K562 (cell line): ENCODE measurements at regions not wholly inside any gene's neighbourhood (a gene's known extent, or its start where the extent isn't known, plus 50 kb on each side); places are given as distances from the start of the nearest gene placed in this dataset.

ENCODE experiments used
- AFF1 ChIP-seq, 2 experiments: fragments of 450-650 bp; IDR thresholded peaks; 2 replicates each; pipeline ENCODE4 v1.6.1; 2018; ENCODE audit warnings: mild to moderate bottlenecking in 2 of 2, low read depth in 1 of 2; ENCODE audit not compliant: partially characterized antibody in 2 of 2
- CREBBP ChIP-seq: IDR thresholded peaks from one replicate; pipeline ENCODE4 v1.6.1; 2012; ENCODE audit warnings: low read depth, mild to moderate bottlenecking, control low read depth, inconsistent platforms, low read length
- E2F3 ChIP-seq: fragments of 250-450 bp; sonication (Bioruptor Pico); IDR thresholded peaks from 2 replicates; pipeline ENCODE4 v1.4.0; 2020; ENCODE audit warnings: mild to moderate bottlenecking
- KLF10 ChIP-seq: fragments of 250-450 bp; sonication (Bioruptor Pico); IDR thresholded peaks from 2 replicates; pipeline ENCODE4 v1.6.1; 2021; ENCODE audit warnings: matching md5 sums
- PRDM10 ChIP-seq: fragments of 450-650 bp; IDR thresholded peaks from 2 replicates; pipeline ENCODE4 v1.6.1; 2018; ENCODE audit not compliant: partially characterized antibody
- RAD21 ChIP-seq, 2 experiments: fragments of 250-450 bp in 1 of 2; fragments of 450-650 bp in 1 of 2; sonication (Bioruptor Pico) in 1 of 2; formaldehyde crosslinking in 1 of 2; IDR thresholded peaks in 1 of 2; conservative IDR thresholded peaks in 1 of 2; 2 replicates each; pipeline versions ENCODE4 v1.4.0 to v1.8.0; 2020 to 2022; ENCODE audit warnings: mild to moderate bottlenecking in 2 of 2, moderate library complexity in 1 of 2
- RREB1 ChIP-seq: fragments of 250-450 bp; sonication (Bioruptor Pico); IDR thresholded peaks from 2 replicates; pipeline ENCODE4 v1.4.0; 2020
- TFAM ChIP-seq: fragments of 250-450 bp; sonication (Bioruptor Pico); conservative IDR thresholded peaks from 2 replicates; pipeline ENCODE4 v1.5.0; 2021; ENCODE audit warnings: mild to moderate bottlenecking, moderate library complexity
- XRCC4 ChIP-seq: IDR thresholded peaks from one replicate; pipeline ENCODE4 v1.6.1; 2011; ENCODE audit not compliant: insufficient read depth, insufficient read length; ENCODE audit errors: extremely low read depth
- ZNF121 ChIP-seq: sonication (generic); formaldehyde crosslinking; conservative IDR thresholded peaks from 2 replicates; pipeline ENCODE4 v1.8.0; 2022; ENCODE audit warnings: missing genetic modification reagents
- TF ChIP-seq, protein P1 (sequence below): IDR thresholded peaks from 2 replicates; pipeline ENCODE4 v1.6.1; 2016; ENCODE audit warnings: missing genetic modification characterization, missing compliant biosample characterization

DNA sequence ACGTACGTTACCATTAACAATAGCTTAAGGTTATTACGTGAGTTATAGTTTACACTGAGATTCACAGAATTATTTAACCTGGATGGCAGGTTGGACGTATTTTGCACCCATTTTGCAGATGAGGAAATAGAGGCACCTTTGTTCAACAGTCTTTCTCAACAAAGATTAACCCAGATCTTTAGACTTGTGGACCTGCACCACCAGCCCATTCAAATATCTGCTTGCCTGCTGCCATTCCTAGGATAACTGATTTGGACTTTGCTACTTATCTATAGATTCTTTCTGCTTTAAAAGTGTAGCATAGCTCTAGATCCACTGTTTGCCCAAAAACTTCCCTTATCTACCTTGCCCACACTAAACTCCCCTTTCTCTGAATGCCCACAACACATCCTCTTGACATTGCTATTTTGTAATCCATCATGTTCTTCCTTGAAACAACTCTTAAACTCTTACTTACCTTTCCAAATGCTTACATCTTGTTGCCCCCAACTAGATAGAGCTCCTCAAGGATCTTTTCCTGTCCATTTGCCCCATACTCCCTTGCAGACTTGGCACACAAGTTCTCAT, 56.4 kb upstream of the TNFAIP3 start (continued):
- TF ChIP-seq AFF1 (IDR thresholded peaks at IDR 0.05; ENCODE audit: low read depth in 1 of 2, partially characterized antibody in 2 of 2) (no peak), KLF10 (no peak), PRDM10 (no peak), ZNF121 (0 out of 2 replicates have a peak, but pooled peaks have one; percentile 7), CREBBP (no peak), RAD21 (CRISPR knock-in tag; conservative IDR thresholded peaks at IDR 0.05 in 1 of 2, IDR thresholded peaks at IDR 0.05 in 1 of 2) (0 out of 4 replicates have a peak, but pooled peaks of 1 of the 2 experiments have one; percentile 1), TFAM (no peak), E2F3 (CRISPR knock-in tag) (0 out of 2 replicates have a peak, but pooled peaks have one; percentile 40), RREB1 (CRISPR knock-in tag) (0 out of 2 replicates have a peak, but pooled peaks have one; percentile 48), XRCC4 (no peak)
- TF ChIP-seq, protein P1, sequence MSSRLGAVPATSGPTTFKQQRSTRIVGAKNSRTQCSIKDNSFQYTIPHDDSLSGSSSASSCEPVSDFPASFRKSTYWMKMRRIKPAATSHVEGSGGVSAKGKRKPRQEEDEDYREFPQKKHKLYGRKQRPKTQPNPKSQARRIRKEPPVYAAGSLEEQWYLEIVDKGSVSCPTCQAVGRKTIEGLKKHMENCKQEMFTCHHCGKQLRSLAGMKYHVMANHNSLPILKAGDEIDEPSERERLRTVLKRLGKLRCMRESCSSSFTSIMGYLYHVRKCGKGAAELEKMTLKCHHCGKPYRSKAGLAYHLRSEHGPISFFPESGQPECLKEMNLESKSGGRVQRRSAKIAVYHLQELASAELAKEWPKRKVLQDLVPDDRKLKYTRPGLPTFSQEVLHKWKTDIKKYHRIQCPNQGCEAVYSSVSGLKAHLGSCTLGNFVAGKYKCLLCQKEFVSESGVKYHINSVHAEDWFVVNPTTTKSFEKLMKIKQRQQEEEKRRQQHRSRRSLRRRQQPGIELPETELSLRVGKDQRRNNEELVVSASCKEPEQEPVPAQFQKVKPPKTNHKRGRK (tag), result peak; percentile 32; the same call in 1 of the 2 replicates
